Neural cell (in vitro differentiated cells): ENCODE measurements at regions not wholly inside any gene's neighbourhood (a gene's known extent, or its start where the extent isn't known, plus 50 kb on each side); places are given as distances from the start of the nearest gene placed in this dataset.

ENCODE experiments used
- H2AFZ ChIP-seq: fragments of 200-600, 300-800 bp; sonication (generic), shearing (Covaris generic); 2 replicates; pipeline ENCODE4 v1.6.0; 2014; ENCODE audit warnings: low read depth, mild to moderate bottlenecking, antibody characterized with exemption, low read length, moderate library complexity
- H3F3A ChIP-seq: fragments of 200-600 bp; shearing (Covaris generic); 2 replicates; pipeline ENCODE4 v1.6.1; 2016; ENCODE audit warnings: mild to moderate bottlenecking, moderate library complexity, mixed read lengths, antibody characterized with exemption, low read length; ENCODE audit not compliant: insufficient read depth, poor library complexity, severe bottlenecking
- H3K27ac ChIP-seq: fragments of 200-600, 300-800 bp; sonication (generic), shearing (Covaris generic); 2 replicates; pipeline ENCODE4 v1.5.1; 2014; ENCODE audit warnings: mild to moderate bottlenecking, low read length, moderate library complexity
- H3K27me3 ChIP-seq: fragments of 300-800, 200-600 bp; sonication (generic), shearing (Covaris generic); 2 replicates; pipeline ENCODE4 v1.6.0; 2014; ENCODE audit warnings: mild to moderate bottlenecking, low read depth, low read length, moderate library complexity; ENCODE audit not compliant: insufficient read depth
- H3K36me3 ChIP-seq: fragments of 300-800, 200-600 bp; sonication (generic), shearing (Covaris generic); 2 replicates; pipeline ENCODE4 v1.5.1; 2014; ENCODE audit warnings: mild to moderate bottlenecking, antibody characterized with exemption, low read length, moderate library complexity; ENCODE audit not compliant: insufficient read depth
- H3K4me2 ChIP-seq: fragments of 300-800, 200-600 bp; sonication (generic), shearing (Covaris generic); 2 replicates; pipeline ENCODE4 v1.6.0; 2014; ENCODE audit warnings: mild to moderate bottlenecking, low read length
- H3K4me3 ChIP-seq: fragments of 300-800, 200-600 bp; sonication (generic), shearing (Covaris generic); 2 replicates; pipeline ENCODE4 v1.5.1; 2014; ENCODE audit warnings: mild to moderate bottlenecking, low read length, moderate library complexity
- H3K79me2 ChIP-seq: fragments of 200-600 bp; shearing (Covaris generic); replicated peaks from 2 replicates; pipeline ENCODE4 v1.6.0; 2014; ENCODE audit warnings: mild to moderate bottlenecking, low read length, moderate library complexity; ENCODE audit not compliant: insufficient read depth
- H3K9ac ChIP-seq: fragments of 300-800, 200-600 bp; sonication (generic), shearing (Covaris generic); 2 replicates; pipeline ENCODE4 v1.6.1; 2016; ENCODE audit warnings: mild to moderate bottlenecking, low read length, mixed read lengths
- H3K9me2 ChIP-seq: fragments of 200-600 bp; shearing (Covaris generic); 2 replicates; pipeline ENCODE4 v1.6.1; 2016; ENCODE audit warnings: mild to moderate bottlenecking, low read length, mixed read lengths; ENCODE audit not compliant: insufficient read depth
- H3K9me3 ChIP-seq: fragments of 200-600, 300-800 bp; sonication (generic), shearing (Covaris generic); 2 replicates; pipeline ENCODE4 v1.6.1; 2016; ENCODE audit warnings: mild to moderate bottlenecking, mixed run types, low read length, moderate library complexity, mixed read lengths
- H4K20me1 ChIP-seq: fragments of 200-600 bp; shearing (Covaris generic); 2 replicates; pipeline ENCODE4 v1.6.1; 2016; ENCODE audit warnings: mild to moderate bottlenecking, mixed run types; ENCODE audit not compliant: insufficient read depth
- EP300 ChIP-seq: fragments of 450-650 bp; conservative IDR thresholded peaks from 2 replicates; pipeline ENCODE4 v1.6.1; 2014; ENCODE audit warnings: antibody characterized with exemption, mild to moderate bottlenecking, moderate library complexity; ENCODE audit not compliant: poor library complexity, severe bottlenecking
- EZH2 ChIP-seq: fragments of 200-600, 300-800 bp; shearing (Covaris generic), sonication (generic); IDR thresholded peaks from 2 replicates; pipeline ENCODE4 v1.6.1; 2014; ENCODE audit warnings: antibody characterized with exemption, low read length, borderline replicate concordance, mild to moderate bottlenecking; ENCODE audit not compliant: insufficient read depth, poor library complexity, severe bottlenecking
- MXI1 ChIP-seq: fragments of 450-650 bp; conservative IDR thresholded peaks from 2 replicates; pipeline ENCODE4 v1.6.1; 2014; ENCODE audit warnings: antibody characterized with exemption, mild to moderate bottlenecking; ENCODE audit not compliant: poor library complexity, severe bottlenecking
- POLR2AphosphoS5 ChIP-seq: IDR thresholded peaks from 2 replicates; pipeline ENCODE4 v1.6.1; 2012
- RAD21 ChIP-seq: fragments of 450-650 bp; conservative IDR thresholded peaks from 2 replicates; pipeline ENCODE4 v1.6.1; 2014; ENCODE audit warnings: antibody characterized with exemption, mild to moderate bottlenecking, moderate library complexity
- SMC3 ChIP-seq: fragments of 450-650 bp; conservative IDR thresholded peaks from 2 replicates; pipeline ENCODE4 v1.6.1; 2014; ENCODE audit warnings: antibody characterized with exemption, mild to moderate bottlenecking, moderate library complexity; ENCODE audit not compliant: poor library complexity
- TAF1 ChIP-seq: IDR thresholded peaks from 2 replicates; pipeline ENCODE4 v1.6.1; 2012; ENCODE audit warnings: low read depth
- TF ChIP-seq, protein P1 (sequence below): fragments of 450-650 bp; IDR thresholded peaks from 2 replicates; pipeline ENCODE4 v1.5.1; 2014; ENCODE audit warnings: antibody characterized with exemption, mild to moderate bottlenecking, moderate library complexity; ENCODE audit not compliant: poor library complexity, severe bottlenecking
- TF ChIP-seq, protein P2 (sequence below): IDR thresholded peaks from 2 replicates; pipeline ENCODE4 v1.6.1; 2012; ENCODE audit warnings: borderline replicate concordance

DNA sequence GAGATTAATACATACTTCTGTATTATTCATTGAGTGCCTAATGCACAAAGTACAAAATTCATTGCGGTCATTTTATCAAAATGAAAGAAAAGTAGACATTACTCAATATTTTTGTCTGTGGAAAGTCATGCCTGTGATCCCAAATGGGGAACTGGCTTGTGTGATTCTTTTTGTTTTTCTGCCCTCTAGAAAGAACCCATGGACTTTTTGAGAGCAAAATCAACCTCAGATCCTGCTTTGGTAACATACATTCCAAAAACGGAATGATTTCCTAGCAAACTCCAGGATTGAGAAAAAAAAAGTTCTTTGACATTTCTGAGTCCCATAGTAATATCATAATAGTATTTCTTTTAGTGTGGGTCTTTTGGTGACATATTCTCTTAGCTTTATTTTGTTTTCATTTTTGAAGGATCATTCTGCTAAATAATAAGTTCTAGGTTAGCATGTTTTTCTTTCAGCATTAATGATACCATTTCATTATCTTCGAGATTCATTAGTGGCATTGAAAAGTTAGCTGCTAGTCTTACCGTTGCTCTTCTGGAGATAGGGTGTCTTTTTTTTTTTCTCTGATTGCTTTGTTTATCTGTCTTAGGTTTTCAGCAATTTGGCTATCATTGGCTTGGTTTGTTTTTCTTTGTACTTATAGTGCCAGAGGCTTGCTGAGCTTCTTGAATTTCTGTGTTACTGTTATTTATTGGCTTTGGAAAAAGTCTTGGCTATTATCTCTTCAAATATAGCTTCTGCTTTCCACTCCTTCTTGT is 102.4 kb upstream of the CSNK1A1L start:
- H3K27me3 ChIP-seq, result no peaks in the 10 kb centered on the region
- H3K4me2 ChIP-seq, result no peak overlapping the region
- H3K9me3 ChIP-seq, result no peaks in the 10 kb centered on the region
- H4K20me1 ChIP-seq, result no peaks in the 10 kb centered on the region
- no peak for TF ChIP-seq SMC3
- no peak for TF ChIP-seq RAD21
- no peak for TF ChIP-seq MXI1
- TF ChIP-seq POLR2AphosphoS5, result no peak
- TF ChIP-seq, protein P1, sequence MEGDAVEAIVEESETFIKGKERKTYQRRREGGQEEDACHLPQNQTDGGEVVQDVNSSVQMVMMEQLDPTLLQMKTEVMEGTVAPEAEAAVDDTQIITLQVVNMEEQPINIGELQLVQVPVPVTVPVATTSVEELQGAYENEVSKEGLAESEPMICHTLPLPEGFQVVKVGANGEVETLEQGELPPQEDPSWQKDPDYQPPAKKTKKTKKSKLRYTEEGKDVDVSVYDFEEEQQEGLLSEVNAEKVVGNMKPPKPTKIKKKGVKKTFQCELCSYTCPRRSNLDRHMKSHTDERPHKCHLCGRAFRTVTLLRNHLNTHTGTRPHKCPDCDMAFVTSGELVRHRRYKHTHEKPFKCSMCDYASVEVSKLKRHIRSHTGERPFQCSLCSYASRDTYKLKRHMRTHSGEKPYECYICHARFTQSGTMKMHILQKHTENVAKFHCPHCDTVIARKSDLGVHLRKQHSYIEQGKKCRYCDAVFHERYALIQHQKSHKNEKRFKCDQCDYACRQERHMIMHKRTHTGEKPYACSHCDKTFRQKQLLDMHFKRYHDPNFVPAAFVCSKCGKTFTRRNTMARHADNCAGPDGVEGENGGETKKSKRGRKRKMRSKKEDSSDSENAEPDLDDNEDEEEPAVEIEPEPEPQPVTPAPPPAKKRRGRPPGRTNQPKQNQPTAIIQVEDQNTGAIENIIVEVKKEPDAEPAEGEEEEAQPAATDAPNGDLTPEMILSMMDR, result no peak
- TF ChIP-seq EP300, result no peak
- TF ChIP-seq TAF1, result no peak
- TF ChIP-seq, protein P2, sequence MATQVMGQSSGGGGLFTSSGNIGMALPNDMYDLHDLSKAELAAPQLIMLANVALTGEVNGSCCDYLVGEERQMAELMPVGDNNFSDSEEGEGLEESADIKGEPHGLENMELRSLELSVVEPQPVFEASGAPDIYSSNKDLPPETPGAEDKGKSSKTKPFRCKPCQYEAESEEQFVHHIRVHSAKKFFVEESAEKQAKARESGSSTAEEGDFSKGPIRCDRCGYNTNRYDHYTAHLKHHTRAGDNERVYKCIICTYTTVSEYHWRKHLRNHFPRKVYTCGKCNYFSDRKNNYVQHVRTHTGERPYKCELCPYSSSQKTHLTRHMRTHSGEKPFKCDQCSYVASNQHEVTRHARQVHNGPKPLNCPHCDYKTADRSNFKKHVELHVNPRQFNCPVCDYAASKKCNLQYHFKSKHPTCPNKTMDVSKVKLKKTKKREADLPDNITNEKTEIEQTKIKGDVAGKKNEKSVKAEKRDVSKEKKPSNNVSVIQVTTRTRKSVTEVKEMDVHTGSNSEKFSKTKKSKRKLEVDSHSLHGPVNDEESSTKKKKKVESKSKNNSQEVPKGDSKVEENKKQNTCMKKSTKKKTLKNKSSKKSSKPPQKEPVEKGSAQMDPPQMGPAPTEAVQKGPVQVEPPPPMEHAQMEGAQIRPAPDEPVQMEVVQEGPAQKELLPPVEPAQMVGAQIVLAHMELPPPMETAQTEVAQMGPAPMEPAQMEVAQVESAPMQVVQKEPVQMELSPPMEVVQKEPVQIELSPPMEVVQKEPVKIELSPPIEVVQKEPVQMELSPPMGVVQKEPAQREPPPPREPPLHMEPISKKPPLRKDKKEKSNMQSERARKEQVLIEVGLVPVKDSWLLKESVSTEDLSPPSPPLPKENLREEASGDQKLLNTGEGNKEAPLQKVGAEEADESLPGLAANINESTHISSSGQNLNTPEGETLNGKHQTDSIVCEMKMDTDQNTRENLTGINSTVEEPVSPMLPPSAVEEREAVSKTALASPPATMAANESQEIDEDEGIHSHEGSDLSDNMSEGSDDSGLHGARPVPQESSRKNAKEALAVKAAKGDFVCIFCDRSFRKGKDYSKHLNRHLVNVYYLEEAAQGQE, result no peak
- no peak for TF ChIP-seq EZH2
- H3K79me2 ChIP-seq, result no peaks in the 10 kb centered on the region
- H2AFZ ChIP-seq, result no peak overlapping the region
- H3K27ac ChIP-seq, result no peak overlapping the region
- H3K9ac ChIP-seq, result no peak overlapping the region
- H3K9me2 ChIP-seq, result no peaks in the 10 kb centered on the region
- no peaks in the 10 kb centered on the region for H3K36me3 ChIP-seq
- no peak overlapping the region for H3K4me3 ChIP-seq
- no peaks in the 10 kb centered on the region for H3F3A ChIP-seq

DNA sequence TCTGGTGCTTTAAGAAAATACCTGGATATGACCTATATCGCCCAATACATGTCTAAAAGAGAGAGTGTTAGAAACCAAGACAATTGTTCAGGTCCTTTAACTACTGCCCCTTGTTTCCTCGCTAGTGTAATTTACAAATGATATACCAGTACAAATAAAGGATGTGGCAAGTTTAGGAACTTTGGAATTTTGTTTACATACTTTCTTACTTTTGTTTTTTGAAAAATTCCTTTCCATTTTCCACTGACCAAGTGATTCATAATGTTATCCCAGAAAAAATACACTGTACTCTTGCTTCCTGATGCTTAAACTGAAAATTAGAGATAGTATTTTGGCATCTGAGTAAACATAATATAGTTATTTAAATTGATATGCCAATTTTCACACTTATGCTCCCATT is 96.8 kb upstream of the CSNK1A1L start:
- Histone ChIP-seq H3K9me3 (no peaks in the 10 kb centered on the region), H3K79me2 (no peaks in the 10 kb centered on the region), H3K9ac (no peak overlapping the region), H3K27ac (no peak overlapping the region), H3F3A (no peaks in the 10 kb centered on the region), H3K4me2 (no peak overlapping the region), H3K9me2 (no peaks in the 10 kb centered on the region), H3K27me3 (no peaks in the 10 kb centered on the region), H3K4me3 (no peak overlapping the region), H3K36me3 (no peaks in the 10 kb centered on the region), H4K20me1 (no peaks in the 10 kb centered on the region), H2AFZ (no peak overlapping the region)
- TF ChIP-seq SMC3, result no peak
- TF ChIP-seq MXI1, result no peak
- TF ChIP-seq, protein P2, result no peak
- TF ChIP-seq TAF1, result no peak
- TF ChIP-seq POLR2AphosphoS5, result no peak
- TF ChIP-seq RAD21, result no peak
- no peak for TF ChIP-seq EZH2
- TF ChIP-seq EP300, result no peak
- TF ChIP-seq, protein P1, result no peak
